CD4-positive, alpha-beta memory T cell (primary cell): ENCODE measurements at regions not wholly inside any gene's neighbourhood (a gene's known extent, or its start where the extent isn't known, plus 50 kb on each side); places are given as distances from the start of the nearest gene placed in this dataset.

ENCODE experiments used
- CTCF ChIA-PET: fragments of 350-600 bp; sonication (Branson Sonifier 250); formaldehyde crosslinking; loops from one replicate; lab custom pipeline; 2021; ENCODE audit warnings: inconsistent platforms; ENCODE audit not compliant: partially characterized antibody; lab: Charles Lee
- POLR2A ChIA-PET: fragments of 350-600 bp; sonication (Branson Sonifier 250); formaldehyde crosslinking; loops from one replicate; lab custom pipeline; 2021; ENCODE audit not compliant: partially characterized antibody; lab: Charles Lee
- DNase-seq, 5 donors: peaks; one replicate each; pipeline versions ENCODE4 v3.0.0 to v3.0.0-alpha.2; 2020 to 2022; ENCODE audit warnings: mixed read lengths in 1 of 5
- H3K27ac ChIP-seq: one replicate; pipeline ENCODE4 v1.7.0; 2013; ENCODE audit warnings: low read depth, low read length
- H3K27me3 ChIP-seq: 2 replicates; pipeline ENCODE4 v1.7.0; 2013; ENCODE audit warnings: mild to moderate bottlenecking, low read length, moderate library complexity; ENCODE audit not compliant: insufficient read depth
- H3K36me3 ChIP-seq: 2 replicates; pipeline ENCODE4 v1.7.0; 2013; ENCODE audit warnings: mild to moderate bottlenecking, low read length, moderate library complexity; ENCODE audit not compliant: insufficient read depth
- H3K4me1 ChIP-seq: 2 replicates; pipeline ENCODE4 v1.7.0; 2013; ENCODE audit warnings: mild to moderate bottlenecking, low read length, moderate library complexity; ENCODE audit not compliant: insufficient read depth
- H3K4me3 ChIP-seq, 2 donors: one replicate each; pipeline ENCODE4 v1.7.0; 2013; ENCODE audit warnings: low read length in 2 of 2, mild to moderate bottlenecking in 1 of 2
- H3K9me3 ChIP-seq, 2 donors: one replicate each; pipeline ENCODE4 v1.7.0; 2013; ENCODE audit warnings: low read length in 2 of 2, control low read depth in 1 of 2; ENCODE audit not compliant: control insufficient read depth in 1 of 2
- H3K27ac Mint-ChIP-seq, 7 donors: one replicate each; pipeline ENCODE4 v1.8.0; 2020 to 2021; ENCODE audit warnings: mixed read lengths in 7 of 7, mild to moderate bottlenecking in 6 of 7, inconsistent platforms in 3 of 7, moderate library complexity in 3 of 7
- H3K27me3 Mint-ChIP-seq, 2 donors: one replicate each; pipeline ENCODE4 v1.8.0; 2020 to 2021; ENCODE audit warnings: mixed read lengths in 2 of 2
- H3K36me3 Mint-ChIP-seq, 2 donors: one replicate each; pipeline ENCODE4 v1.8.0; 2020 to 2021; ENCODE audit warnings: mixed read lengths in 2 of 2, inconsistent platforms in 1 of 2, mild to moderate bottlenecking in 1 of 2
- H3K4me1 Mint-ChIP-seq, 4 donors: one replicate each; pipeline ENCODE4 v1.8.0; 2020 to 2021; ENCODE audit warnings: mixed read lengths in 4 of 4, mild to moderate bottlenecking in 1 of 4
- H3K4me3 Mint-ChIP-seq, 8 donors: one replicate each; pipeline ENCODE4 v1.8.0; 2020 to 2021; ENCODE audit warnings: mixed read lengths in 8 of 8, mild to moderate bottlenecking in 7 of 8, moderate library complexity in 6 of 8, inconsistent platforms in 3 of 8
- H3K9me3 Mint-ChIP-seq, 8 donors: one replicate each; pipeline ENCODE4 v1.8.0; 2020 to 2021; ENCODE audit warnings: mixed read lengths in 8 of 8, mild to moderate bottlenecking in 5 of 8, inconsistent platforms in 3 of 8, moderate library complexity in 1 of 8
- intact Hi-C: fragments of 100-400 bp; cut with micrococcal nuclease; formaldehyde crosslinking; loops from one replicate; pipeline ENCODE4 v1.15.1; 2023

- H3K27me3 ChIP-seq = no peaks in the 10 kb centered on the region
- Mint-ChIP-seq H3K4me3 (no peak overlapping the region), H3K9me3 (peaks cover 3 to 26% (median 10%) of the 10 kb centered on the region in 8 donors), H3K4me1 (no peaks in the 10 kb centered on the region), H3K27me3 (no peaks in the 10 kb centered on the region), H3K27ac (no peak overlapping the region), H3K36me3 (no peaks in the 10 kb centered on the region)
- DNase-seq = no peak
- no peaks in the 10 kb centered on the region for H3K4me1 ChIP-seq
- no peak overlapping the region for H3K27ac ChIP-seq
- ChIA-PET POLR2A (no interaction called here), CTCF (no interaction called here)
- no peaks in the 10 kb centered on the region for H3K36me3 ChIP-seq
- H3K9me3 ChIP-seq = no peaks in the 10 kb centered on the region
- H3K4me3 ChIP-seq = no peak overlapping the region
- intact Hi-C loops = no loop called here
Observed at GRCh38 chr15:97026781-97027180, 696.3 kb downstream of the NR2F2 start.

- H3K27me3 Mint-ChIP-seq = no peaks in the 10 kb centered on the region
- no peak overlapping the region for H3K27ac Mint-ChIP-seq
- no peaks in the 10 kb centered on the region for H3K4me1 ChIP-seq
- ChIA-PET POLR2A (no interaction called here), CTCF (no interaction called here)
- no peak overlapping the region for H3K4me3 ChIP-seq
- no peak for DNase-seq
- H3K36me3 ChIP-seq = no peaks in the 10 kb centered on the region
- H3K4me1 Mint-ChIP-seq = no peaks in the 10 kb centered on the region
- H3K36me3 Mint-ChIP-seq = no peaks in the 10 kb centered on the region
- H3K27ac ChIP-seq = no peak overlapping the region
- H3K9me3 ChIP-seq = no peaks in the 10 kb centered on the region
- H3K4me3 Mint-ChIP-seq = no peak overlapping the region
- peaks cover 4 to 32% (median 12%) of the 10 kb centered on the region in 8 donors for H3K9me3 Mint-ChIP-seq
- no peaks in the 10 kb centered on the region for H3K27me3 ChIP-seq
- intact Hi-C loops = no loop called here
Observed at GRCh38 chr15:97027772-97028171, 697.3 kb downstream of the NR2F2 start.

- no peaks in the 10 kb centered on the region for H3K4me1 ChIP-seq
- no peak overlapping the region for H3K27ac ChIP-seq
- Mint-ChIP-seq H3K36me3 (no peaks in the 10 kb centered on the region), H3K27me3 (no peaks in the 10 kb centered on the region), H3K27ac (no peak overlapping the region), H3K4me1 (no peaks in the 10 kb centered on the region), H3K9me3 (peaks cover 4 to 32% (median 15%) of the 10 kb centered on the region in 8 donors), H3K4me3 (no peak overlapping the region)
- POLR2A ChIA-PET = no interaction called here
- no peaks in the 10 kb centered on the region for H3K27me3 ChIP-seq
- H3K36me3 ChIP-seq = no peaks in the 10 kb centered on the region
- intact Hi-C loops = no loop called here
- no peak overlapping the region for H3K4me3 ChIP-seq
- CTCF ChIA-PET = no interaction called here
- DNase-seq = no peak
- H3K9me3 ChIP-seq = no peaks in the 10 kb centered on the region
Observed at GRCh38 chr15:97030251-97030650, 699.8 kb downstream of the NR2F2 start.

- H3K4me1 Mint-ChIP-seq = no peaks in the 10 kb centered on the region
- no peaks in the 10 kb centered on the region for H3K9me3 ChIP-seq
- no peak overlapping the region for H3K4me3 Mint-ChIP-seq
- POLR2A ChIA-PET = no interaction called here
- H3K27ac Mint-ChIP-seq = no peak overlapping the region
- H3K36me3 Mint-ChIP-seq = no peaks in the 10 kb centered on the region
- no peak for DNase-seq
- no peaks in the 10 kb centered on the region for H3K4me1 ChIP-seq
- CTCF ChIA-PET = interaction anchor here (1.1 kb wide), 1 partner anchor 10 kb away, joined by 3 read pairs; no protein-coding TSS in a partner anchor
- no peak overlapping the region for H3K27ac ChIP-seq
- peaks cover 0 to 15% (median 11%) of the 10 kb centered on the region in 8 donors for H3K9me3 Mint-ChIP-seq
- H3K4me3 ChIP-seq = no peak overlapping the region
- no peaks in the 10 kb centered on the region for H3K27me3 Mint-ChIP-seq
- intact Hi-C loops = no loop called here
- H3K27me3 ChIP-seq = no peaks in the 10 kb centered on the region
- no peaks in the 10 kb centered on the region for H3K36me3 ChIP-seq
Observed at GRCh38 chr15:97036301-97036700, 705.8 kb downstream of the NR2F2 start.

- CTCF ChIA-PET = no interaction called here
- Histone ChIP-seq H3K4me1 (no peaks in the 10 kb centered on the region), H3K9me3 (no peaks in the 10 kb centered on the region), H3K4me3 (no peak overlapping the region), H3K27ac (no peak overlapping the region), H3K27me3 (no peaks in the 10 kb centered on the region), H3K36me3 (no peaks in the 10 kb centered on the region)
- no peak for DNase-seq
- intact Hi-C loops = no loop called here
- H3K9me3 Mint-ChIP-seq = peaks cover 0 to 15% (median 5%) of the 10 kb centered on the region in 8 donors
- H3K4me3 Mint-ChIP-seq = no peak overlapping the region
- H3K27me3 Mint-ChIP-seq = no peaks in the 10 kb centered on the region
- no peak overlapping the region for H3K27ac Mint-ChIP-seq
- POLR2A ChIA-PET = no interaction called here
- no peaks in the 10 kb centered on the region for H3K4me1 Mint-ChIP-seq
- no peaks in the 10 kb centered on the region for H3K36me3 Mint-ChIP-seq
Observed at GRCh38 chr15:97037080-97037479, 706.6 kb downstream of the NR2F2 start.

- DNase-seq = no peak
- Mint-ChIP-seq H3K36me3 (no peaks in the 10 kb centered on the region), H3K27me3 (no peaks in the 10 kb centered on the region), H3K27ac (no peak overlapping the region), H3K9me3 (peaks cover 0 to 12% (median 5%) of the 10 kb centered on the region in 8 donors), H3K4me3 (no peak overlapping the region), H3K4me1 (no peaks in the 10 kb centered on the region)
- intact Hi-C loops = no loop called here
- ChIA-PET CTCF (interaction anchor here (1.1 kb wide), 1 partner anchor 10 kb away, joined by 3 read pairs; no protein-coding TSS in a partner anchor), POLR2A (no interaction called here)
- H3K27ac ChIP-seq = no peak overlapping the region
- H3K9me3 ChIP-seq = no peaks in the 10 kb centered on the region
- no peaks in the 10 kb centered on the region for H3K27me3 ChIP-seq
- no peaks in the 10 kb centered on the region for H3K4me1 ChIP-seq
- H3K4me3 ChIP-seq = no peak overlapping the region
- H3K36me3 ChIP-seq = no peaks in the 10 kb centered on the region
Observed at GRCh38 chr15:97045666-97046421, 715.3 kb downstream of the NR2F2 start.

GRCh38 chr15:97052513-97052912 lies 722.0 kb downstream of the NR2F2 start:
- Histone ChIP-seq H3K4me1 (no peaks in the 10 kb centered on the region), H3K36me3 (no peaks in the 10 kb centered on the region), H3K4me3 (no peak overlapping the region), H3K9me3 (no peaks in the 10 kb centered on the region), H3K27ac (no peak overlapping the region), H3K27me3 (no peaks in the 10 kb centered on the region)
- no peak overlapping the region for H3K27ac Mint-ChIP-seq
- no peak overlapping the region for H3K4me3 Mint-ChIP-seq
- ChIA-PET CTCF (no interaction called here), POLR2A (no interaction called here)
- no peak for DNase-seq
- no peaks in the 10 kb centered on the region for H3K36me3 Mint-ChIP-seq
- no peaks in the 10 kb centered on the region for H3K27me3 Mint-ChIP-seq
- intact Hi-C loops = no loop called here
- H3K4me1 Mint-ChIP-seq = no peaks in the 10 kb centered on the region
- H3K9me3 Mint-ChIP-seq = peaks cover 0 to 8% (median 4%) of the 10 kb centered on the region in 8 donors
